DOHH2 (cell line): ENCODE measurements at regions not wholly inside any gene's neighbourhood (a gene's known extent, or its start where the extent isn't known, plus 50 kb on each side); places are given as distances from the start of the nearest gene placed in this dataset.

ENCODE experiments used
- EZH2phosphoT487 ChIP-seq: fragments of 200-600 bp; sonication (generic); IDR thresholded peaks from 2 replicates; pipeline ENCODE4 v1.6.1; 2017; ENCODE audit warnings: borderline replicate concordance, mild to moderate bottlenecking, antibody characterized with exemption, low read length, moderate library complexity, mixed read lengths
- TF ChIP-seq, protein P1 (sequence below): fragments of 200-600 bp; sonication (generic); IDR thresholded peaks from one replicate; pipeline ENCODE4 v1.5.1; 2014; ENCODE audit warnings: antibody characterized with exemption, mild to moderate bottlenecking, low read depth, low read length; ENCODE audit not compliant: poor library complexity, severe bottlenecking

DNA sequence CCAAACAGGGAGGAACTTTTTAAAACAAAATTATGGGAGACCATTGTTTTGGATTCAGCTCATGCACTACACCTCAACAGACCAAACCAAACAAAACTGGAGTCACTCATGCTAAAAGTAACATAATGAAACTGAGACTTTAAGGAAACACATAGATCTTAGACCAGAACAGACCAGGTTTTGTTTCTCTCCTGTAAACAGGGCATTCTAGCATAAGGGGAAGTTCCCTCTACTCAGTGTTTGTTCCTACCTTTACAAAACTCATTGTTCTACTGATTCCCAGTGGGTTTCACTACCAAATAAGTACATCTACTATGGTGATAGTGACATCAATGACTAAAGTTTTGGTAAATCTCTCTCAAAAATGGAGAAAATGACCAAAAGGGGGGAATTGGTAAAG, 1103.6 kb upstream of the EDIL3 start:
- TF ChIP-seq EZH2phosphoT487 = no peak
- TF ChIP-seq, protein P1, sequence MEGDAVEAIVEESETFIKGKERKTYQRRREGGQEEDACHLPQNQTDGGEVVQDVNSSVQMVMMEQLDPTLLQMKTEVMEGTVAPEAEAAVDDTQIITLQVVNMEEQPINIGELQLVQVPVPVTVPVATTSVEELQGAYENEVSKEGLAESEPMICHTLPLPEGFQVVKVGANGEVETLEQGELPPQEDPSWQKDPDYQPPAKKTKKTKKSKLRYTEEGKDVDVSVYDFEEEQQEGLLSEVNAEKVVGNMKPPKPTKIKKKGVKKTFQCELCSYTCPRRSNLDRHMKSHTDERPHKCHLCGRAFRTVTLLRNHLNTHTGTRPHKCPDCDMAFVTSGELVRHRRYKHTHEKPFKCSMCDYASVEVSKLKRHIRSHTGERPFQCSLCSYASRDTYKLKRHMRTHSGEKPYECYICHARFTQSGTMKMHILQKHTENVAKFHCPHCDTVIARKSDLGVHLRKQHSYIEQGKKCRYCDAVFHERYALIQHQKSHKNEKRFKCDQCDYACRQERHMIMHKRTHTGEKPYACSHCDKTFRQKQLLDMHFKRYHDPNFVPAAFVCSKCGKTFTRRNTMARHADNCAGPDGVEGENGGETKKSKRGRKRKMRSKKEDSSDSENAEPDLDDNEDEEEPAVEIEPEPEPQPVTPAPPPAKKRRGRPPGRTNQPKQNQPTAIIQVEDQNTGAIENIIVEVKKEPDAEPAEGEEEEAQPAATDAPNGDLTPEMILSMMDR = no peak
